WTC11 (cell line): ENCODE measurements at regions not wholly inside any gene's neighbourhood (a gene's known extent, or its start where the extent isn't known, plus 50 kb on each side); places are given as distances from the start of the nearest gene placed in this dataset.

ENCODE experiments used
- ATF2 ChIP-seq: sonication (generic); formaldehyde crosslinking; IDR thresholded peaks from 2 replicates; pipeline ENCODE4 v1.8.1; 2022; ENCODE audit warnings: low read depth, missing genetic modification reagents, borderline replicate concordance
- CTCF ChIP-seq: fragments of 200-600 bp; IDR thresholded peaks from 2 replicates; pipeline ENCODE4 v1.8.0; 2022; ENCODE audit warnings: antibody characterized with exemption
- IRF2 ChIP-seq: sonication (generic); formaldehyde crosslinking; IDR thresholded peaks from 2 replicates; pipeline ENCODE4 v1.8.0; 2022; ENCODE audit warnings: low read depth, missing genetic modification reagents, borderline replicate concordance
- JUN ChIP-seq: sonication (generic); formaldehyde crosslinking; IDR thresholded peaks from 2 replicates; pipeline ENCODE4 v1.8.0; 2023; ENCODE audit warnings: mild to moderate bottlenecking, missing genetic modification reagents
- MXD4 ChIP-seq: fragments of 250-450 bp; sonication (Bioruptor Pico); IDR thresholded peaks from 2 replicates; pipeline ENCODE4 v1.8.0; 2021; ENCODE audit warnings: mild to moderate bottlenecking, moderate library complexity, borderline replicate concordance
- STAT6 ChIP-seq: sonication (generic); formaldehyde crosslinking; conservative IDR thresholded peaks from 2 replicates; pipeline ENCODE4 v1.8.1; 2023; ENCODE audit warnings: mild to moderate bottlenecking, low read depth, missing genetic modification reagents, moderate library complexity
- TCF7 ChIP-seq: sonication (generic); formaldehyde crosslinking; IDR thresholded peaks from 2 replicates; pipeline ENCODE4 v1.8.0; 2022; ENCODE audit warnings: mild to moderate bottlenecking, low read depth, missing genetic modification reagents, moderate library complexity
- ZNF232 ChIP-seq: sonication (generic); formaldehyde crosslinking; IDR thresholded peaks from 2 replicates; pipeline ENCODE4 v1.8.0; 2022; ENCODE audit warnings: mild to moderate bottlenecking, missing genetic modification reagents
- ZNF263 ChIP-seq: sonication (generic); formaldehyde crosslinking; IDR thresholded peaks from 2 replicates; pipeline ENCODE4 v1.8.1; 2022; ENCODE audit warnings: low read depth, mild to moderate bottlenecking, moderate library complexity, missing genetic modification reagents
- ZSCAN18 ChIP-seq: fragments of 250-450 bp; sonication (Bioruptor Pico); IDR thresholded peaks from 2 replicates; pipeline ENCODE4 v2.1.2; 2022; ENCODE audit warnings: mild to moderate bottlenecking, moderate library complexity

- TF ChIP-seq CTCF (no peak), ZNF263 (CRISPR knock-in tag) (no peak), ATF2 (CRISPR knock-in tag) (no peak), MXD4 (CRISPR knock-in tag) (no peak), TCF7 (CRISPR knock-in tag) (no peak), IRF2 (no peak), ZNF232 (no peak), STAT6 (no peak), ZSCAN18 (no peak), JUN (CRISPR knock-in tag) (no peak)
Observed at GRCh38 chr5:106610041-106610440, 1060.7 kb downstream of the EFNA5 start.
